GM12891 (cell line): ENCODE measurements at regions not wholly inside any gene's neighbourhood (a gene's known extent, or its start where the extent isn't known, plus 50 kb on each side); places are given as distances from the start of the nearest gene placed in this dataset.

ENCODE experiments used
- PAX5 ChIP-seq: IDR thresholded peaks from 2 replicates; pipeline ENCODE4 v1.6.1; 2011; ENCODE audit warnings: low read length, moderate library complexity, mild to moderate bottlenecking; ENCODE audit not compliant: insufficient read depth, severe bottlenecking
- POLR2A ChIP-seq: IDR thresholded peaks from 2 replicates; pipeline ENCODE4 v1.6.1; 2011; ENCODE audit warnings: low read depth, low read length, control low read depth

DNA sequence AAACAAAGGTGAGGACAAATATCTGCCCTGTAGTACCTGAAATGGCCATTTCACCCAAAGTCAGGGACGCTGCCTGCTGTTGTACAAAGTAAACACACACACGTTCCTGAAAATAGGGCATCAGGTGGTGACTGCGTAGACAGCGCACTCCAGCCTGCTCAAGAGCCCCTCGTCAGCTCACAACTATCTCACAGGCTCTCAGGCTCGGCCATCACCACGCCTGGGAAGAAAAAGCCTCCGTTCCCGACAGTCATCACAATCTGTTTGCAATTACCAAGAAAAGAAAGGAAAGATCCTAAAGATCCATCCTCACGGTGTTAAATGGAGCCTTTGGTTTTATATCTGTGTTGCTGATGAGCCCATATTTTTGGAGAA, 230.2 kb downstream of the ZNF516 start:
- TF ChIP-seq PAX5 = no peak
- no peak for TF ChIP-seq POLR2A
